Activated CD4-positive, alpha-beta T cell treated with anti-CD3 and anti-CD28 coated beads, Interleukin-2, Interleukin-6, amounts not matched to agents 100 ng/mL and 50 ng/mL, durations not matched to agents 16 hours and 8 hours (primary cell): ENCODE measurements at regions not wholly inside any gene's neighbourhood (a gene's known extent, or its start where the extent isn't known, plus 50 kb on each side); places are given as distances from the start of the nearest gene placed in this dataset.
"Not testable (repeated sequence)": the region's sequence is repeated elsewhere in the genome, so short reads cannot be mapped to it uniquely, and the experiment has no call there.

Experiments used
- DNase-seq: peaks from one replicate; pipeline ENCODE4 v3.0.0-alpha.2; 2020

DNA sequence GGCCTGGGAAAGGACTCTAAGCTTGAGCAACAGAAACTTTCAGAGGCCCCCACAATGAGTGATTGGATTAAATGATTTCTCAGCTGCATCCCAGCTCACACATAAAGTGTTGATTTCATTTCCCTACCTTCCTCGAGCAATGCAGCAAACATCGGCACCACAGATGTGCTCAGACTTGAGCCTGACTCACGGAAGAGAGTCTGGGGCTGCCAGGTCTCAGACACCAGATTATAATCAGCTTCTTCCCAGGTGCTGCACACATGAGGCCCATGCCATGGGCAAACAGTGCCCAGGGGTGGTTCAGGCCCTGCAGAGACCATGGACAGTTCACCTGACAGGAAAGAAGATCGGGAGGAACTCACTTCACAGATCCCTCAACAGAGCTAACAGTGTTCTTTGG, 226.6 kb upstream of the TENM4 start:
- no peak for DNase-seq

GRCh38 chr11:79663017-79663416, 222.2 kb upstream of the TENM4 start:
- no peak for DNase-seq

GRCh38 chr11:79661373-79661772, 220.5 kb upstream of the TENM4 start:
- DNase-seq: no peak

DNA sequence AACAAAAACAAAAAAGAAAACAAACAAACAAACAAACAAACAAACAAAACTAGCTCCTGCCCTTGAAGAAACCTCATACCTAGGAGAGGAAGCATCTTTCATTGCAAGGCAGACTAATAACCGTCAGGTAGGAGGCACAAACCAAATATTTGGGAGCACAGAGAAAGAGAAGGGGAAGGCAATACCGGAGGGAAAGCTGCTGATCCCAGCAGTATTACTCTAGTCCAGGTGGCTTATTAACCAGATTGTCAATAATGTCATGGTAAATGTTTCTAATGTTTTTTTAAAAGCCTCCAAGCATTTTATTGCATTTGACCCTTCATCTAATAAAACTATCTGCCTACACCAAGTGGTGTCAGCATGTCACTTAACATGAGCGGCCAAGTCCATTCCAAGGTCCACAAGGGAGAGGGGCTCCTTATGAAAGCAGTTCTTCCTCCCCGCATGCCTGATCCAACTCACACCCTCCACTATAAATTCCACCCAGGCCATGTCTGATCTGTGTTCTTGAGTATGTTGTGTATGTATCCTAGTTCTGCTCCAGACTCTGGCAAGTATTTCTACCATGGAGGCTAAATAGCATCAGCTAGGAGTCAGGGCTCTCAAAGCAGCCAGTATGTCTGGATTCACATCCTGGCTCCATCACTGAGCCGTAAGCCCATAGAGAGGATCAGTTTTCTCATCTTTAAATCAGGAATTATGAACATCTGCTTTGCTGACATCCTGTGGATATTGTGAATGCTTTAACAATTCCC, 208.1 kb upstream of the TENM4 start:
- DNase-seq: no peak

DNA sequence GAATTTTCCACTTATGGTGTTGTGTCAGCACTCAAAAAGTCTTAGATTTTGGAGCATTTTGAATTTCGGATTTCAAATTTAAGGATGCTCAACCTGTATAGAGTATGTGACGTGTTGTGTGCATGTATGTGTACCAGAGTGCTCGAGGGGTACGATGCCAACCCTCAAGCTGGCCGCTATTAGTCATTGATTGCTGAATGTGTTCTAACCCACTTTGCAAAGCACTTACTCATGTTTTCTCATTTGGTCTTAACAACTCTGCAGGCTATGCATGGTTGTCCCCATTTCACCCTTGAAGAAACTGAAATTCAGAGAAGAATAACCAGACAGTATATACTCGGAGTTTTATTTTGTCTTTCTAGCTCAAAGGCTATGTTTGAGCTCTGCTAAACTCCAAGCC, 196.4 kb upstream of the TENM4 start:
- no peak for DNase-seq

GRCh38 chr11:79634905-79635304, 194.1 kb upstream of the TENM4 start:
- no peak for DNase-seq

GRCh38 chr11:79627281-79627680, 186.5 kb upstream of the TENM4 start:
- no peak for DNase-seq

DNA sequence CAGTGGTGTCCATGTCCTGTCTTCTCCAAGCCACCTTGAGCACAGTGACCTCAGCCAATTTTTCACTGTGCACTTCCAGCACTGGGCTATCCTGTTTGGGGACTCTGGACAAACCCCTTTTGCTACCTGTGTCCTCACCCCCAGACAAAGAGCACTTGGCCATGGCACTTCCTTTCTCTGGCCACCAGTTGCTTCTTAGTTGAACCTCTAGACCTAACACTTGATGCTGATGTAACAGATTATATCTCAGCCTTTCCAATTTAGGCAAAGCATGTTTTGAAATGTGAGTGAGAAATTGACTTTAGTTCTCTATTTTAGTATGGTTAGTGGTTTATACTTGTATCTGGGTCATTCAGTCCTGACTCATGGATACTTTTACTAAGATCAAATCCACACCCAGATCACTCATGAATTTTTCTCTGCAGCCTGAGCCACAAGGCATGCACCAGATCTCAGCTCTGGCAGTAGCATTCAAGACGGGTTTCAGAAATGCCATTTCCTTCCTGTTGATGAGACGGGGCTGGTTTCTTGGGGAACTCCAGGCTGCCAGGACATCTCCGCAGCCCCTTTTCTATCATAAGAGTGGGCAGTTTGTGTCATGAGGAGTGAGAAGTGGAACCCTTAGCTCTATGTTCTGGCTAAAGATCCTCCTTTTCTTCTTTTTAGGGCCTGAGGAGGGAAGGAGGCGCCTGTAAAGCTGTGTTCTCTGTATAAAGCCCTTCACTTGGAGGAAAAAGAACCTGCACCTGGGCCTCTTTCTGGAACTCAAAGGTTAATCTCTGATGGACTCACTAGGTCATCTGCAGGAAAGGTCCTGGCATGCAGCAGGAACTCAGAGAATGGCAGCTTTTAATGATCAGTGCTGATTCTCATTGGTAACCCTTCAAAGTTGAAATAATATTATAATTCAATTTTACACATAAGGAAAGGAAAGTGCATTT, 185.6 kb upstream of the TENM4 start:
- peak; percentile 46 for DNase-seq

DNA sequence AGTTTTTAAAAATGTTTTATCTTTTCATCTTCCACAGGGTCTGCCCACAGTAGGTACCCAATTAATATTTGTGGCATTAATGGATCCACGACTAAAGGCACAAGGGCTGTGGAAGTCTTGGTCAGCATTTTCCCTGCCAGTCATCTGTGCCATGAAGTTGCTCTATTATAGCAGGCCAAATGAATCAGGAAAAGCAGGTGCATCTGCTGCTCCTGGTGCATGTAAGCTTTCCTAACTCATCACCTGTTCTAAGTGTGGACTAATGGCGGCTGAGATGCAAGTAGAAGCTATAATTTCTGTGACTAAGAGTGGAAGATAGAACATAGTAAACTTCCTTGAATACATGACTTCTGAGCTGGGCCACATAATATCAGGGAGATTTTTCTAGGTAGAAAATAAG, 182.5 kb upstream of the TENM4 start:
- no peak for DNase-seq

DNA sequence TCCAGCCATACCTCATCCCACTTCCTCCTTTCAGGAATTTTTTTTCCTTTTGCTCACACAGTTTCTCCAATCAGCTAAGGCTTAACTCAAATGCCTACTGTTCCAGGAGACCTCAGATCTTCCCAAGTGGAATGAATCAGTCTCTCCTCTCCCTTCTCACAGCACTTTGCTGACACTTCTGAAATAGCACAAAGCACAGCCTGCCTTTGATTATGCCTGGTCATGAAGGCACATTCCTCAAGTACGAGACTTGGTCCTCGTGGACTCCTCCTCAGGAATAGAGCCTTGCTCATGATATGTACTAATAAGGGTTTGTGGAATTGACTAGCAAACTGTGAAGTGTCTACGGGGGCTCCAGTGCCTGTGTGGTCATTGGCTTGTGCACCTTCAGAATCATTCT, 176.7 kb upstream of the TENM4 start:
- no peak for DNase-seq

- no peak for DNase-seq
Measured at GRCh38 chr11:79616392-79616851, 175.6 kb upstream of the TENM4 start.

GRCh38 chr11:79615425-79615824, 174.6 kb upstream of the TENM4 start:
- no peak for DNase-seq

- DNase-seq: no peak
Measured at GRCh38 chr11:79610678-79611077, 169.8 kb upstream of the TENM4 start.

DNA sequence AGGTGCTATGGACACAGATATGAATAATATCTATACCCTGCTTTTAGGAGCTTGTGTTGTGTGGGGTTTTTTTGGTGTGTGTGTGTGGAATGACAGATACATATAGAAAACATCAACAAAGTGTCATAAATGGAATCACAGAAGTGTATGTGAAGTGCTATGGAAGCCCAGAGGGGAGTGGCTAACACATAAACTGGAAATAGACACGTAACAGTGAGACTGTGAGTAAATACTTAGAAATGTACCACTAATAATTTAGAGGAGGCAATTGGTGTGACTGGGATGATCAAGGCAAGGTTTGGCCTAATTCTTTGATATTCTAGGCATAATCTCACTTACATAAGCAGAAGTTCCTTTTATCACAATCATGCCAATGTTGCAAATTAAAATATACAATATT, 169.3 kb upstream of the TENM4 start:
- no peak for DNase-seq

- DNase-seq: no peak
Measured at GRCh38 chr11:79609511-79609910, 168.7 kb upstream of the TENM4 start.

DNA sequence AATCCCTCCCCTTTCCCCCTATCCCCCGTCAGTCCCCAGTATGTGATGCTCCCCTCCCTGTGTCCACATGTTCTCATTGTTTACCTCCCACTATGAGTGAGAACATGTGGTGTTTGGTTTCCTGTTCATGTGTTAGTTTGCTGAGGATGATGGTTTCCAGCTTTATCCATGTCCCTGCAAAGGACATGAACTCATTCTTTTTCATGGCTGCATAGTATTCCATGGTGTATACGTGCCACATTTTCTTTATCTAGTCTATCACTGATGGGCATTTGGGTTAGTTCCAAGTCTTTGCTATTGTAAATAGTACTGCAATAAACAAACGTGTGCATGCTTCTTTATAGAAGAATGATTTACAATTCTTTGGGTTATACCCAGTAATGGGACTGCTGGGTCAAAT, 165.6 kb upstream of the TENM4 start:
- not testable (repeated sequence) for DNase-seq

- DNase-seq: no peak
Measured at GRCh38 chr11:79600711-79601110, 159.9 kb upstream of the TENM4 start.

DNA sequence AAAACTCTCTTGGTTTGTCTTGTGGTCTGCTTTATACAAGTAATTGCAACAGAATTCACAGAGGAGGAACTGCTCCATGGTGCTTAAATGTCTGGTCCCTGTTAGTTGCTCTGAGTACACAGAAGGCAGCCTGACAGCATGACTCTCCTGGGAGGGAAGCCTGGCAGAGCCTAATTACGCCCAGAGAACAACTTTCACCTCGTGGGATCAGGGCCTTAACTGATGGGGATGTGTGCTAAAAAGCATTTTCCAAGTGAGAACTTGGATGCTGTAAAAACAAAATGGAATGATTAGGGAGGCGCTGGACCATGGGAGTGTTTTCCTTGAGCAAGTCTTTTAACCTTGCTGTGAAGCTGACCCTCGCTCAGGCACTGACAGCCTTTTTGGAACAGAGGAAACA, 154.0 kb upstream of the TENM4 start:
- DNase-seq: no peak

GRCh38 chr11:79592824-79593223, 152.0 kb upstream of the TENM4 start:
- DNase-seq: no peak

GRCh38 chr11:79592406-79592805, 151.6 kb upstream of the TENM4 start:
- DNase-seq: no peak

DNA sequence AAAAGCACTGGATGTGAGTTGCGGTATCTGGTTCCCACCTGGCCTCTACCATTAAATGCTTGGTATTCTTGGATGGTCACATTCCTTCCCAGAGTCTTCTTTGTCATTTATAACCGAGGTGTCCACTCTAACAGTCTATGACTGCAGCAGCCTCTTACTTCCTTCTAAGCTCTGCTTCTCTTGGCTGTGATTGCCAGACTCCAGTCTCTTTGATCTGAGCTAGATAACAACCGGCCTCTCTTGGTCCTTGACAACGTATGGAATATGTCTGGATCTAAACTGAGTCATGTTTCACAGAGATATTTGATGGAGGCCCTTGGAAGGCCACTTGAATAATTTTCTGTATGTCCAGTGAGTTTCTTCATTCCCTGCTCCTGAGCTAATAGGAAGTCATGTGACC, 141.6 kb upstream of the TENM4 start:
- DNase-seq: no peak

- no peak for DNase-seq
Measured at GRCh38 chr11:79579063-79579462, 138.2 kb upstream of the TENM4 start.

DNA sequence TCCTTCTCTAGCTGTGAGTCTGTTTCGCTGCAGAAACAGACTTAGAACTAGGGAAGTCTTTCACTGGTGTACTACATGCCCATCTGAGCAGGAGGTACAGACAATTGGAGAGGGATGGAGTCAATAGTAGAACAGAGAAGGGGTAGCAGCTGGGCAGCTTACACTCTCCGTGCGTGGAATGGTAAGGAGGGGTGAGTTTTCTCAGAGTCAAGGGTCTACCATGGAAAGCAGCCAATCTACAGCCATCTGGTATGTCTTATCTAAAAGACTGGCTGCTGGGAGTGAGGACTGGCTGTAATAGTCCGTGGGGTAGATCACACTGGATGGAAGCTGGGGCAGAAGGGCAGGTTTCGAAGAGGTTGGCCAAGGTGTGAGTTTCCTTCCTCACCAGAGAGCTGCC, 137.3 kb upstream of the TENM4 start:
- no peak for DNase-seq

GRCh38 chr11:79575701-79576100, 134.9 kb upstream of the TENM4 start:
- DNase-seq: no peak
